Stimulated activated naive CD8-positive, alpha-beta T cell treated with anti-CD3 and anti-CD28 coated beads, Interleukin-15, Interleukin-2, amounts not matched to agents 100 ng/mL and 50 ng/mL, for 24 hours (primary cell): ENCODE measurements at regions not wholly inside any gene's neighbourhood (a gene's known extent, or its start where the extent isn't known, plus 50 kb on each side); places are given as distances from the start of the nearest gene placed in this dataset.
"Not testable (repeated sequence)": the region's sequence is repeated elsewhere in the genome, so short reads cannot be mapped to it uniquely, and the experiment has no call there.

Experiments
- H3K27ac Mint-ChIP-seq: one replicate; pipeline ENCODE4 v1.8.0; 2021; ENCODE audit warnings: mild to moderate bottlenecking, mixed read lengths
- H3K27me3 Mint-ChIP-seq: one replicate; pipeline ENCODE4 v1.8.0; 2021; ENCODE audit warnings: mixed read lengths
- H3K36me3 Mint-ChIP-seq: one replicate; pipeline ENCODE4 v1.8.0; 2021; ENCODE audit warnings: low read depth, mixed read lengths
- H3K4me1 Mint-ChIP-seq: one replicate; pipeline ENCODE4 v1.8.0; 2021; ENCODE audit warnings: low read depth, mixed read lengths
- H3K4me3 Mint-ChIP-seq: one replicate; pipeline ENCODE4 v1.8.0; 2021; ENCODE audit warnings: mild to moderate bottlenecking, mixed read lengths
- H3K9me3 Mint-ChIP-seq: one replicate; pipeline ENCODE4 v1.8.0; 2021; ENCODE audit warnings: mixed read lengths

GRCh38 chr6:27642744-27643456 lies 170.0 kb upstream of the ZNF184 start:
- Mint-ChIP-seq H3K27me3 (peaks cover 66% of the 10 kb centered on the region), H3K27ac (no peak overlapping the region), H3K4me1 (no peaks in the 10 kb centered on the region), H3K4me3 (no peak overlapping the region), H3K36me3 (no peaks in the 10 kb centered on the region), H3K9me3 (no peaks in the 10 kb centered on the region)

GRCh38 chr6:27635886-27636285 lies 163.0 kb upstream of the ZNF184 start:
- not testable (repeated sequence) for H3K4me1 Mint-ChIP-seq, H3K4me3 Mint-ChIP-seq, H3K9me3 Mint-ChIP-seq, H3K36me3 Mint-ChIP-seq, H3K27ac Mint-ChIP-seq
- H3K27me3 Mint-ChIP-seq, result peaks cover 64% of the 10 kb centered on the region

- not testable (repeated sequence) for H3K9me3 Mint-ChIP-seq, H3K4me3 Mint-ChIP-seq, H3K36me3 Mint-ChIP-seq, H3K27ac Mint-ChIP-seq
- Mint-ChIP-seq H3K27me3 (peaks cover 74% of the 10 kb centered on the region), H3K4me1 (peaks cover 14% of the 10 kb centered on the region)
These were observed 160.3 kb upstream of the ZNF184 start for GRCh38 chr6:27633221-27633688.

GRCh38 chr6:27631609-27631916 lies 158.7 kb upstream of the ZNF184 start:
- Mint-ChIP-seq H3K27ac (no peak overlapping the region), H3K4me3 (peak overlapping the region; percentile 23), H3K27me3 (peaks cover 76% of the 10 kb centered on the region), H3K36me3 (no peaks in the 10 kb centered on the region), H3K4me1 (peaks cover 14% of the 10 kb centered on the region), H3K9me3 (peaks cover 4% of the 10 kb centered on the region)

- Mint-ChIP-seq H3K36me3 (no peaks in the 10 kb centered on the region), H3K27ac (peak overlapping the region; percentile 89), H3K9me3 (peaks cover 4% of the 10 kb centered on the region), H3K4me3 (peak overlapping the region; percentile 86), H3K4me1 (peaks cover 14% of the 10 kb centered on the region), H3K27me3 (peaks cover 76% of the 10 kb centered on the region)
These were observed 158.1 kb upstream of the ZNF184 start for GRCh38 chr6:27630727-27631608.

- Mint-ChIP-seq H3K4me3 (no peak overlapping the region), H3K9me3 (no peaks in the 10 kb centered on the region), H3K27me3 (peaks cover 66% of the 10 kb centered on the region), H3K27ac (no peak overlapping the region), H3K4me1 (no peaks in the 10 kb centered on the region), H3K36me3 (no peaks in the 10 kb centered on the region)
These were observed 151.9 kb upstream of the ZNF184 start for GRCh38 chr6:27624694-27625262.

GRCh38 chr6:27623103-27623502 lies 150.2 kb upstream of the ZNF184 start:
- peaks cover 2% of the 10 kb centered on the region for H3K36me3 Mint-ChIP-seq
- peaks cover 69% of the 10 kb centered on the region for H3K27me3 Mint-ChIP-seq
- no peak overlapping the region for H3K27ac Mint-ChIP-seq
- H3K4me3 Mint-ChIP-seq, result no peak overlapping the region
- no peaks in the 10 kb centered on the region for H3K9me3 Mint-ChIP-seq
- peaks cover 2% of the 10 kb centered on the region for H3K4me1 Mint-ChIP-seq

GRCh38 chr6:27619436-27619835 lies 146.5 kb upstream of the ZNF184 start:
- Mint-ChIP-seq H3K9me3 (no peaks in the 10 kb centered on the region), H3K27ac (no peak overlapping the region), H3K36me3 (peaks cover 4% of the 10 kb centered on the region), H3K4me3 (no peak overlapping the region), H3K4me1 (peaks cover 13% of the 10 kb centered on the region), H3K27me3 (peaks cover 81% of the 10 kb centered on the region)

- H3K4me3 Mint-ChIP-seq, result peak overlapping the region; percentile 73
- no peaks in the 10 kb centered on the region for H3K9me3 Mint-ChIP-seq
- H3K36me3 Mint-ChIP-seq, result peaks cover 4% of the 10 kb centered on the region
- peak overlapping the region; percentile 75 for H3K27ac Mint-ChIP-seq
- peaks cover 76% of the 10 kb centered on the region for H3K27me3 Mint-ChIP-seq
- peaks cover 13% of the 10 kb centered on the region for H3K4me1 Mint-ChIP-seq
These were observed 145.1 kb upstream of the ZNF184 start for GRCh38 chr6:27617700-27618689.

- Mint-ChIP-seq H3K27me3 (peaks cover 77% of the 10 kb centered on the region), H3K27ac (no peak overlapping the region), H3K36me3 (peaks cover 4% of the 10 kb centered on the region), H3K4me3 (peak overlapping the region; percentile 73), H3K4me1 (peaks cover 13% of the 10 kb centered on the region), H3K9me3 (no peaks in the 10 kb centered on the region)
These were observed 144.3 kb upstream of the ZNF184 start for GRCh38 chr6:27617046-27617687.

- H3K36me3 Mint-ChIP-seq, result peaks cover 4% of the 10 kb centered on the region
- no peaks in the 10 kb centered on the region for H3K9me3 Mint-ChIP-seq
- peaks cover 13% of the 10 kb centered on the region for H3K4me1 Mint-ChIP-seq
- no peak overlapping the region for H3K27ac Mint-ChIP-seq
- H3K4me3 Mint-ChIP-seq, result peak overlapping the region; percentile 73
- H3K27me3 Mint-ChIP-seq, result peaks cover 75% of the 10 kb centered on the region
These were observed 143.6 kb upstream of the ZNF184 start for GRCh38 chr6:27616328-27617045.

- Mint-ChIP-seq H3K4me3 (no peak overlapping the region), H3K36me3 (no peaks in the 10 kb centered on the region), H3K9me3 (no peaks in the 10 kb centered on the region), H3K27ac (no peak overlapping the region), H3K4me1 (no peaks in the 10 kb centered on the region), H3K27me3 (peaks cover 55% of the 10 kb centered on the region)
These were observed 138.5 kb upstream of the ZNF184 start for GRCh38 chr6:27611451-27611850.
